PC-3 (cell line): ENCODE measurements at regions not wholly inside any gene's neighbourhood (a gene's known extent, or its start where the extent isn't known, plus 50 kb on each side); places are given as distances from the start of the nearest gene placed in this dataset.

Experiments
- ATAC-seq: fragments of 200-7000 bp; cut with Tn5 transposase; 2 replicates; pipeline ENCODE4 v1.9.1; 2020; ENCODE audit warnings: mild to moderate bottlenecking, moderate library complexity
- BruUV-seq: library from RNA; stranded (reverse); fragments of 400-500 nt; replicated peaks from 2 replicates; lab custom pipeline; 2021; lab: Mats Ljungman, UMichigan
- CTCF ChIA-PET: fragments of 300-600 bp; sonication (Branson Sonifier 250); formaldehyde crosslinking; loops from one replicate; lab custom pipeline; 2022; ENCODE audit warnings: antibody characterized with exemption; lab: Charles Lee
- POLR2A ChIA-PET: fragments of 300-600 bp; sonication (Branson Sonifier 250); formaldehyde crosslinking; loops from one replicate; lab custom pipeline; 2022; ENCODE audit warnings: antibody characterized with exemption; ENCODE audit not compliant: unreplicated experiment; lab: Charles Lee
- DNase-seq: peaks from one replicate; pipeline ENCODE4 v3.0.0-alpha.2; 2015
- H2AFZ ChIP-seq: fragments of 300-600 bp; sonication (generic); 2 replicates; pipeline ENCODE4 v1.6.0; 2016; ENCODE audit warnings: antibody characterized with exemption, low read length
- H3F3A ChIP-seq: fragments of 300-600 bp; sonication (generic); one replicate; pipeline ENCODE4 v1.6.0; 2017; ENCODE audit warnings: antibody characterized with exemption, low read length, control low read depth, mild to moderate bottlenecking; ENCODE audit not compliant: unreplicated experiment
- H3K27ac ChIP-seq: fragments of 300-600 bp; sonication (generic); 2 replicates; pipeline ENCODE4 v1.5.1; 2016; ENCODE audit warnings: mild to moderate bottlenecking, low read length
- H3K27me3 ChIP-seq: fragments of 300-600 bp; sonication (generic); 2 replicates; pipeline ENCODE4 v1.6.1; 2016; ENCODE audit warnings: low read length, mixed read lengths
- H3K36me3 ChIP-seq: fragments of 300-600 bp; sonication (generic); 2 replicates; pipeline ENCODE4 v1.6.1; 2016; ENCODE audit warnings: low read depth, mixed run types, low read length, mixed read lengths
- H3K4me1 ChIP-seq: fragments of 300-600 bp; sonication (generic); 2 replicates; pipeline ENCODE4 v1.5.1; 2016; ENCODE audit warnings: low read length; ENCODE audit not compliant: insufficient read depth
- H3K4me2 ChIP-seq: fragments of 300-600 bp; sonication (generic); 2 replicates; pipeline ENCODE4 v1.6.0; 2016; ENCODE audit warnings: low read length
- H3K4me3 ChIP-seq: fragments of 300-600 bp; sonication (generic); 2 replicates; pipeline ENCODE4 v1.5.1; 2016; ENCODE audit warnings: mild to moderate bottlenecking, low read length, mixed read lengths
- H3K79me2 ChIP-seq: fragments of 300-600 bp; sonication (generic); 2 replicates; pipeline ENCODE4 v1.6.1; 2017; ENCODE audit warnings: low read length, mixed read lengths
- H3K9ac ChIP-seq: fragments of 300-600 bp; sonication (generic); 2 replicates; pipeline ENCODE4 v1.6.0; 2016; ENCODE audit warnings: mild to moderate bottlenecking, low read length
- H3K9me2 ChIP-seq: fragments of 300-600 bp; sonication (generic); replicated peaks from 2 replicates; pipeline ENCODE4 v1.6.1; 2016; ENCODE audit warnings: mixed run types, low read length, mixed read lengths
- H3K9me3 ChIP-seq: fragments of 300-600 bp; sonication (generic); 2 replicates; pipeline ENCODE4 v1.6.1; 2016; ENCODE audit warnings: low read length, mixed read lengths
- H4K20me1 ChIP-seq: fragments of 300-600 bp; sonication (generic); 2 replicates; pipeline ENCODE4 v1.6.1; 2016; ENCODE audit warnings: low read length, mixed read lengths
- EZH2 ChIP-seq: fragments of 300-600 bp; sonication (generic); IDR thresholded peaks from one replicate; pipeline ENCODE4 v1.6.1; 2017; ENCODE audit warnings: antibody characterized with exemption, mild to moderate bottlenecking, low read length; ENCODE audit not compliant: unreplicated experiment
- EZH2phosphoT487 ChIP-seq: fragments of 300-600 bp; sonication (generic); IDR thresholded peaks from 2 replicates; pipeline ENCODE4 v1.6.1; 2018; ENCODE audit warnings: mild to moderate bottlenecking, antibody characterized with exemption, low read length, borderline replicate concordance
- intact Hi-C: fragments of 100-400 bp; cut with micrococcal nuclease; formaldehyde crosslinking; loops from 2 replicates; pipeline ENCODE4 v1.9.0; 2023
- TF ChIP-seq, protein P1 (sequence below): fragments of 300-600 bp; sonication (generic); conservative IDR thresholded peaks from 2 replicates; pipeline ENCODE4 v1.5.1; 2017; ENCODE audit warnings: antibody characterized with exemption, low read depth, mild to moderate bottlenecking, low read length

- DNase-seq: no peak
Observed at GRCh38 chr21:16863362-16863905, 649.4 kb upstream of the CXADR start.

GRCh38 chr21:16863908-16864307 lies 648.9 kb upstream of the CXADR start:
- ATAC-seq (no peak), DNase-seq (no peak)
- TF ChIP-seq EZH2 (no peak), EZH2phosphoT487 (no peak)
- TF ChIP-seq, protein P1, sequence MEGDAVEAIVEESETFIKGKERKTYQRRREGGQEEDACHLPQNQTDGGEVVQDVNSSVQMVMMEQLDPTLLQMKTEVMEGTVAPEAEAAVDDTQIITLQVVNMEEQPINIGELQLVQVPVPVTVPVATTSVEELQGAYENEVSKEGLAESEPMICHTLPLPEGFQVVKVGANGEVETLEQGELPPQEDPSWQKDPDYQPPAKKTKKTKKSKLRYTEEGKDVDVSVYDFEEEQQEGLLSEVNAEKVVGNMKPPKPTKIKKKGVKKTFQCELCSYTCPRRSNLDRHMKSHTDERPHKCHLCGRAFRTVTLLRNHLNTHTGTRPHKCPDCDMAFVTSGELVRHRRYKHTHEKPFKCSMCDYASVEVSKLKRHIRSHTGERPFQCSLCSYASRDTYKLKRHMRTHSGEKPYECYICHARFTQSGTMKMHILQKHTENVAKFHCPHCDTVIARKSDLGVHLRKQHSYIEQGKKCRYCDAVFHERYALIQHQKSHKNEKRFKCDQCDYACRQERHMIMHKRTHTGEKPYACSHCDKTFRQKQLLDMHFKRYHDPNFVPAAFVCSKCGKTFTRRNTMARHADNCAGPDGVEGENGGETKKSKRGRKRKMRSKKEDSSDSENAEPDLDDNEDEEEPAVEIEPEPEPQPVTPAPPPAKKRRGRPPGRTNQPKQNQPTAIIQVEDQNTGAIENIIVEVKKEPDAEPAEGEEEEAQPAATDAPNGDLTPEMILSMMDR: no peak
- Histone ChIP-seq H3K4me3 (no peak overlapping the region), H3K27ac (no peak overlapping the region), H2AFZ (no peak overlapping the region), H3K27me3 (no peaks in the 10 kb centered on the region), H3K9me3 (peaks cover 9% of the 10 kb centered on the region; the same call in 1 of the 2 replicates), H3K9me2 (no peaks in the 10 kb centered on the region), H3K4me1 (no peaks in the 10 kb centered on the region), H3K36me3 (no peaks in the 10 kb centered on the region), H3K79me2 (no peaks in the 10 kb centered on the region), H3K9ac (no peak overlapping the region), H3F3A (no peaks in the 10 kb centered on the region), H3K4me2 (no peak overlapping the region), H4K20me1 (no peaks in the 10 kb centered on the region)
- ChIA-PET POLR2A (no interaction called here), CTCF (no interaction called here)
- intact Hi-C loops: no loop called here
- BruUV-seq: no TSS peak

More at GRCh38 chr21:16863362-16863905, 649.4 kb upstream of the CXADR start:
- ChIA-PET CTCF (no interaction called here), POLR2A (no interaction called here)
- Histone ChIP-seq H3K27ac (no peak overlapping the region), H4K20me1 (no peaks in the 10 kb centered on the region), H3K36me3 (no peaks in the 10 kb centered on the region), H3K27me3 (no peaks in the 10 kb centered on the region), H3K4me3 (no peak overlapping the region), H3F3A (no peaks in the 10 kb centered on the region), H3K4me1 (no peaks in the 10 kb centered on the region), H2AFZ (no peak overlapping the region), H3K4me2 (no peak overlapping the region), H3K9ac (no peak overlapping the region), H3K9me3 (peaks cover 12% of the 10 kb centered on the region; the same call in 1 of the 2 replicates), H3K9me2 (no peaks in the 10 kb centered on the region), H3K79me2 (no peaks in the 10 kb centered on the region)
- no TSS peak for BruUV-seq
- no peak for ATAC-seq
- TF ChIP-seq, protein P1: no peak
- TF ChIP-seq EZH2phosphoT487 (no peak), EZH2 (no peak)
- intact Hi-C loops: no loop called here

- Histone ChIP-seq H3K27me3 (no peaks in the 10 kb centered on the region), H3K27ac (no peak overlapping the region), H3K4me3 (no peak overlapping the region), H2AFZ (no peak overlapping the region), H3K79me2 (no peaks in the 10 kb centered on the region), H4K20me1 (no peaks in the 10 kb centered on the region), H3K9me2 (no peaks in the 10 kb centered on the region), H3F3A (no peaks in the 10 kb centered on the region), H3K9me3 (peaks cover 9% of the 10 kb centered on the region; the same call in 1 of the 2 replicates), H3K36me3 (no peaks in the 10 kb centered on the region), H3K4me2 (no peak overlapping the region), H3K9ac (no peak overlapping the region), H3K4me1 (no peaks in the 10 kb centered on the region)
- CTCF ChIA-PET: no interaction called here
- intact Hi-C loops: no loop called here
- DNase-seq (no peak), ATAC-seq (no peak)
- TF ChIP-seq, protein P1: no peak
- no peak for TF ChIP-seq EZH2
- TF ChIP-seq EZH2phosphoT487: no peak
- no TSS peak for BruUV-seq
- POLR2A ChIA-PET: no interaction called here
Observed at GRCh38 chr21:16865632-16866031, 647.2 kb upstream of the CXADR start.
